Upper lobe of right lung (tissue), 1 donor: ENCODE measurements at regions not wholly inside any gene's neighbourhood (a gene's known extent, or its start where the extent isn't known, plus 50 kb on each side); places are given as distances from the start of the nearest gene placed in this dataset.

ENCODE experiments used
- ATAC-seq: fragments of 200-7000 bp; cut with Tn5 transposase; one replicate; pipeline ENCODE4 v1.9.1; 2020; ENCODE audit warnings: mild to moderate bottlenecking, moderate library complexity
- DNase-seq: peaks from one replicate; pipeline ENCODE4 v3.0.0-alpha.2; 2020
- H3K27ac ChIP-seq: fragments of 200-600 bp; one replicate; pipeline ENCODE4 v1.8.0; 2022
- H3K27me3 ChIP-seq: fragments of 200-600 bp; one replicate; pipeline ENCODE4 v1.8.0; 2022; ENCODE audit warnings: mild to moderate bottlenecking
- H3K36me3 ChIP-seq: fragments of 200-600 bp; one replicate; pipeline ENCODE4 v1.8.0; 2022
- H3K4me1 ChIP-seq: fragments of 200-600 bp; one replicate; pipeline ENCODE4 v1.8.0; 2022
- H3K4me3 ChIP-seq: fragments of 200-600 bp; one replicate; pipeline ENCODE4 v1.8.0; 2022; ENCODE audit warnings: mild to moderate bottlenecking
- H3K9me3 ChIP-seq: fragments of 200-600 bp; one replicate; pipeline ENCODE4 v1.8.0; 2022
- intact Hi-C: fragments of 100-400 bp; cut with DNase I; formaldehyde crosslinking; loops from one replicate; pipeline ENCODE4 v1.11.0; 2022
- TF ChIP-seq, protein P1 (sequence below): fragments of 200-600 bp; IDR thresholded peaks from one replicate; pipeline ENCODE4 v1.8.0; 2022; ENCODE audit warnings: antibody characterized with exemption
- donor health status: DM: no; HTN: yes; CAD: no; lungs with severe emphysema.

DNA sequence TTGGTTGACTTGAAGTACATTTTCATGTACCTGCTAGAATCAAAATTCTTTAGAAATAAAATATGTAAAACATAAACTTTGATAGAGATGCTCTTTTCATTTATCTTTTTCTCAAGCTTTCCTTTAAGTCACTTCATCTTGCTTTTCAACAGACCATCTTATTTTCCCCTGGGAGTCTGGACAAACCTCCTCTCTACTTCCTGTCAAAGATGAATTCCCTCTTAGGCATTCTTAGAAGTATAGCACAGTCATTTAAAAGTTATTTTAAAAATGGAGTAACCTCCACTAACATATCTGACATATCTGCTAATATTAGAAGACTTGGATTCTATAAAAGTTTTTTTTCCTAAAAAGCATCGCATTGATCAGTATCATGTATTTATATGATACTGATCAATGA lies 84.8 kb upstream of the PAX6 start:
- no peaks in the 10 kb centered on the region for H3K36me3 ChIP-seq
- no peak overlapping the region for H3K4me3 ChIP-seq
- H3K27me3 ChIP-seq: peaks cover 4% of the 10 kb centered on the region
- no peaks in the 10 kb centered on the region for H3K4me1 ChIP-seq
- intact Hi-C loops: no loop called here
- no peaks in the 10 kb centered on the region for H3K9me3 ChIP-seq
- H3K27ac ChIP-seq: no peak overlapping the region
- DNase-seq (no peak), ATAC-seq (no peak)
- TF ChIP-seq, protein P1, sequence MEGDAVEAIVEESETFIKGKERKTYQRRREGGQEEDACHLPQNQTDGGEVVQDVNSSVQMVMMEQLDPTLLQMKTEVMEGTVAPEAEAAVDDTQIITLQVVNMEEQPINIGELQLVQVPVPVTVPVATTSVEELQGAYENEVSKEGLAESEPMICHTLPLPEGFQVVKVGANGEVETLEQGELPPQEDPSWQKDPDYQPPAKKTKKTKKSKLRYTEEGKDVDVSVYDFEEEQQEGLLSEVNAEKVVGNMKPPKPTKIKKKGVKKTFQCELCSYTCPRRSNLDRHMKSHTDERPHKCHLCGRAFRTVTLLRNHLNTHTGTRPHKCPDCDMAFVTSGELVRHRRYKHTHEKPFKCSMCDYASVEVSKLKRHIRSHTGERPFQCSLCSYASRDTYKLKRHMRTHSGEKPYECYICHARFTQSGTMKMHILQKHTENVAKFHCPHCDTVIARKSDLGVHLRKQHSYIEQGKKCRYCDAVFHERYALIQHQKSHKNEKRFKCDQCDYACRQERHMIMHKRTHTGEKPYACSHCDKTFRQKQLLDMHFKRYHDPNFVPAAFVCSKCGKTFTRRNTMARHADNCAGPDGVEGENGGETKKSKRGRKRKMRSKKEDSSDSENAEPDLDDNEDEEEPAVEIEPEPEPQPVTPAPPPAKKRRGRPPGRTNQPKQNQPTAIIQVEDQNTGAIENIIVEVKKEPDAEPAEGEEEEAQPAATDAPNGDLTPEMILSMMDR: no peak

DNA sequence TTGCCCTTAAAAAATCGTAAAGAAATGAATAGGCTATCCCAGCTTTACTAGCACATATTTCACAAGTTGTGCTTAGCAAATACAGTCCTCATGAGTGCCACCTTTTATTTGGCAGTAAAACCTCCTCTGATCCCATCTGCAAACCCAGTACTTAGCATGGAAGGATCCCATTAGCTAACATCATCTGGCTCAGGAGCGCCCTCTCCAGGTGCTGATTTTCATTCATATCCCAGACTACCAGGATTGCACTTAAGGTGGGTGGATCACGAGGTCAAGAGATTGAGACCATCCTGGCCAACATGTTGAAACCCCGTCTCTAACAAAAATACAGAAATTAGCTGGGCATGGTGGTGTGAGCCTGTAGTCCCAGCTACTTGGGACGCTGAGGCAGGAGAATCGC lies 76.1 kb upstream of the PAX6 start:
- H3K27me3 ChIP-seq: peaks cover 11% of the 10 kb centered on the region
- no peaks in the 10 kb centered on the region for H3K4me1 ChIP-seq
- TF ChIP-seq, protein P1: no peak
- ATAC-seq (no peak), DNase-seq (no peak)
- H3K27ac ChIP-seq: no peak overlapping the region
- no peaks in the 10 kb centered on the region for H3K36me3 ChIP-seq
- intact Hi-C loops: no loop called here
- no peak overlapping the region for H3K4me3 ChIP-seq
- no peaks in the 10 kb centered on the region for H3K9me3 ChIP-seq

DNA sequence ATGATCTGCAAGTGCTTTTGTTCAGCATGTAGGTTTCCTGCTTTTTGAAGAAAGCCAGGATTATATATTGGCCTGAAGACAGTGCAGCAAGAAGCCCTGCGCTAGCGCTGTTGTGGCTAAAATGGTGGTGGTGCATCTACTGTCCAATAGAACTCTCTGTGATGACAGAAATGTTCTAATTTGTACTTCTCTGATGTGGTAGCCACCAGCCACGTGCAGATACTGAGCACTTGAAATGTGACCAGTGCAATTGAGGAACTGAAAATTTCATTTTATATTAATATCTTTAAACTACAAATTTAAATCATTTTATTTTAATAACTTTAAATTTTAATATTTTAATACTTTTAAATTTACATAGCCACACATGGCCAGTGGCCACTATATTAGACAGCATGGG lies 73.0 kb upstream of the PAX6 start:
- H3K27me3 ChIP-seq: peaks cover 11% of the 10 kb centered on the region
- intact Hi-C loops: no loop called here
- no peak overlapping the region for H3K4me3 ChIP-seq
- no peak overlapping the region for H3K27ac ChIP-seq
- no peak for DNase-seq
- TF ChIP-seq, protein P1: no peak
- no peak for ATAC-seq
- no peaks in the 10 kb centered on the region for H3K36me3 ChIP-seq
- H3K9me3 ChIP-seq: no peaks in the 10 kb centered on the region
- H3K4me1 ChIP-seq: no peaks in the 10 kb centered on the region

DNA sequence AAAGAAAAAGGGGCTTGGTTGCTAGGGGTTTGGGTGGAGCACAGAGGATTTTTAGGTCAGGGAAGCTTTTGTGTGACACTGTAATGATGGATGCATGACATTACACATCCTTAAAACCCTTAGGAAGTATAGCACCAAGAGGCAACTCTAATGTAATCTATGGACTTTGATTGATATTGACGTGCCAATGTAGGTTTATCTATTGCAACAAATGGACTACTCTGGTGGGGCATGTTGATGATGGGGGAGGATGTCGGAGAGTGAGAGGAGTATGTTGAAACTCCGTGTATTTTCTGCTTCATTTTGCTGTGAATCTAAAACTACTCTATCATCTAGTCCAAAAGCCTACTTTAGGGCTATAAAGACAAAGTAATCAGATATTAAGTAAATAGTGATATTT lies 72.3 kb upstream of the PAX6 start:
- intact Hi-C loops: no loop called here
- TF ChIP-seq, protein P1: no peak
- DNase-seq (no peak), ATAC-seq (no peak)
- Histone ChIP-seq H3K27ac (no peak overlapping the region), H3K9me3 (no peaks in the 10 kb centered on the region), H3K27me3 (peaks cover 11% of the 10 kb centered on the region), H3K4me3 (no peak overlapping the region), H3K36me3 (no peaks in the 10 kb centered on the region), H3K4me1 (no peaks in the 10 kb centered on the region)

DNA sequence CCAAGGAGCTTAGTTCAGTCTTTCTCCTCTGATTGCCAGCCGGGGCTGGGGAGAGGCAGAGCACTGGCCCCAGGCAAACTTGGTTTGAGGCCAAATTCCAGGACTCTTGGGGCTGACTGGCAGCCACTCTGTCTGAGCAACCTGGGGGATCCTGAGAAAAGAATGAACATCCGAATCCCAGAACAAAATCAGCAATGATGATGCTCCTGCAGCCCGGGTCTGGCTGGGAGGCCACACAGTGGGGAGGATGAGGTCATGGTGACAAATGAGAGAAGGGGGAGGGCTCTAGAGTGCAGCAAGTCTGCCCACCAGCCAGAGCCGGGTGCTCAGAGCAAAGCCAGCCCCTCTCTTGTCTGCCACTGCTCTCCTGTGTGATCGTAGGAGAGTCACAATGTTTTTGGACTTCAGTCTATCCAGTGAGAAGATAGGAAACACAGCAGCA lies 71.8 kb upstream of the PAX6 start:
- intact Hi-C loops: no loop called here
- DNase-seq: no peak

More for the DNA sequence above, 71.8 kb upstream of the PAX6 start:
- Histone ChIP-seq H3K27ac (no peak overlapping the region), H3K4me1 (no peaks in the 10 kb centered on the region), H3K36me3 (no peaks in the 10 kb centered on the region), H3K27me3 (peaks cover 11% of the 10 kb centered on the region), H3K9me3 (no peaks in the 10 kb centered on the region), H3K4me3 (no peak overlapping the region)
- no peak for ATAC-seq
- TF ChIP-seq, protein P1: no peak
